ENCODE measurements at regions not wholly inside any gene's neighbourhood (a gene's known extent, or its start where the extent isn't known, plus 50 kb on each side); places are given as distances from the start of the nearest gene placed in this dataset.

DNA sequence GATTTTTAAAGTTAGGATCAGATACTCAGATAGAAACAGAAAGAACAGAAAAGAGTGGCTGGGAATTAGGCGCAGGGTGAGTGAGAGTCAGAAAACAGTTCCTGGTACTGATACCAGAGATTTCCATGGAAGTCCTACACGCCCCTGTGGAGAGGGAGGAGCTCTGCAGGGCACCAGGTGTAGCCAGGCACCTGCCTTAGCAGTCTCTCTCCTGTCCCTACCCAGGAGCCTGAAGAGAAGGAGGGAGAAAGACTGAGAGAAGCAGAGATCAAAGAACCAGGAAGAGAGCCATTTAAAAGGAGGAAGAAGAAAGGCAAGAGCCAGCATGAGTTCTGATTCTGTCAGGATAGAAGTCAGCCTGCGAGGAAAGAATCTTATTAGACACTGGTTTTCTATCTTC lies 65.0 kb downstream of the CBLN1 start:
- DNase-seq (ENCODE audit: extremely low spot score, unreplicated experiment) = no peak
- Mint-ChIP-seq H3K9me3 (no peaks in the 10 kb centered on the region), H3K27ac (no peak overlapping the region), H3K36me3 (no peaks in the 10 kb centered on the region), H3K4me1 (ENCODE audit: unreplicated experiment) (no peaks in the 10 kb centered on the region), H3K4me3 (no peak overlapping the region), H3K27me3 (peaks cover 46% of the 10 kb centered on the region)
- TF ChIP-seq CTCF (conservative IDR thresholded peaks at IDR 0.05) = no peak

DNA sequence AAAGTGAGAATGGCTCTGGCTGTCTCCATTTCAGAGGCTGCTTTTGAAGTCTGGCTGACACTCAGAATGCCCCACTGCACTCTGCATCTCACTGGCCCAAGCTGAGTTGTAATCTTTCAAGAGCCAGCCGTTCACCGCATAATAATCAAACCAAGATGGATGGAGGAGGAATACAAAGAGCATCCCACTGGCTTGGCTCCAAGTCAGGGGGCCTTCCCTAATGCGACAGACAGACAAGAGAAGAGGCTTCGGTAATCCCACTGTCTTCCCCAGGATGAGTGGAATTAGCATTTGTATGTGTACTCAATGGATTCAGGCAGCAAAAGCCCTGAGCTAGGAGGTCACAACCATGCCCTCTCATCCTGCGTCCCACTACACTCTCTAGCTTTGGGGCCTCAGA lies 68.0 kb downstream of the CBLN1 start:
- DNase-seq (ENCODE audit: extremely low spot score, unreplicated experiment) = no peak
- H3K27ac Mint-ChIP-seq = no peak overlapping the region
- no peak overlapping the region for H3K4me3 Mint-ChIP-seq
- no peaks in the 10 kb centered on the region for H3K9me3 Mint-ChIP-seq
- H3K27me3 Mint-ChIP-seq = peaks cover 39% of the 10 kb centered on the region
- H3K4me1 Mint-ChIP-seq (ENCODE audit: unreplicated experiment) = no peaks in the 10 kb centered on the region
- H3K36me3 Mint-ChIP-seq = no peaks in the 10 kb centered on the region
- TF ChIP-seq CTCF (conservative IDR thresholded peaks at IDR 0.05) = no peak

DNA sequence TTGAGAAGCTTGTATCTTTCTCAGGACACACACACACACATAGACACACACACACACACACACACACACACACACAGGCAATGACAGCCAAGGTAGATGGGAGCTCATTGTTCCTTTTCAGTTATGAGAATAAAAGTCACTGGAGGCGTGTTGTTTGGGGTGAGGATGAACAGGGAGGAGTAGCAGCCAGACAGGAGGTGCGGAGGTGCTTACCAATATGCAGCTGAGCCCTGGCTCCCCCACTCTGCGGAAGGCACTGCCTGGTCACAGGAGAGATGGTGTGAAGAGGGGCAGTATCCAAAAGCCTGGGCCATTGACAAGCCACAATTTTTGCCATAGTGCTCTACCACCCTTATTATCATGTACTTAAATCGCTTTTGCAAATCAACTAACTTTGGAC lies 77.4 kb downstream of the CBLN1 start:
- no peaks in the 10 kb centered on the region for H3K36me3 Mint-ChIP-seq
- no peak overlapping the region for H3K4me3 Mint-ChIP-seq
- H3K27ac Mint-ChIP-seq = no peak overlapping the region

GRCh38 chr16:49203361-49203760 lies 78.3 kb downstream of the CBLN1 start:
- peaks cover 18% of the 10 kb centered on the region for H3K27me3 Mint-ChIP-seq
- no peak for DNase-seq (ENCODE audit: extremely low spot score, unreplicated experiment)
- no peaks in the 10 kb centered on the region for H3K36me3 Mint-ChIP-seq
- H3K9me3 Mint-ChIP-seq = no peaks in the 10 kb centered on the region
- H3K27ac Mint-ChIP-seq = no peak overlapping the region
- no peak overlapping the region for H3K4me3 Mint-ChIP-seq
- H3K4me1 Mint-ChIP-seq (ENCODE audit: unreplicated experiment) = no peaks in the 10 kb centered on the region
- no peak for TF ChIP-seq CTCF (conservative IDR thresholded peaks at IDR 0.05)

More for the DNA sequence above, 77.4 kb downstream of the CBLN1 start:
- Mint-ChIP-seq H3K9me3 (no peaks in the 10 kb centered on the region), H3K27me3 (peaks cover 18% of the 10 kb centered on the region), H3K4me1 (ENCODE audit: unreplicated experiment) (no peaks in the 10 kb centered on the region)
- DNase-seq (ENCODE audit: extremely low spot score, unreplicated experiment) = no peak
- no peak for TF ChIP-seq CTCF (conservative IDR thresholded peaks at IDR 0.05)

- Mint-ChIP-seq H3K9me3 (no peaks in the 10 kb centered on the region), H3K36me3 (no peaks in the 10 kb centered on the region), H3K4me3 (no peak overlapping the region), H3K4me1 (ENCODE audit: unreplicated experiment) (no peaks in the 10 kb centered on the region), H3K27ac (no peak overlapping the region), H3K27me3 (peaks cover 18% of the 10 kb centered on the region)
- no peak for DNase-seq (ENCODE audit: extremely low spot score, unreplicated experiment)
- no peak for TF ChIP-seq CTCF (conservative IDR thresholded peaks at IDR 0.05)
Observed at GRCh38 chr16:49201118-49201517, 80.5 kb downstream of the CBLN1 start.

DNA sequence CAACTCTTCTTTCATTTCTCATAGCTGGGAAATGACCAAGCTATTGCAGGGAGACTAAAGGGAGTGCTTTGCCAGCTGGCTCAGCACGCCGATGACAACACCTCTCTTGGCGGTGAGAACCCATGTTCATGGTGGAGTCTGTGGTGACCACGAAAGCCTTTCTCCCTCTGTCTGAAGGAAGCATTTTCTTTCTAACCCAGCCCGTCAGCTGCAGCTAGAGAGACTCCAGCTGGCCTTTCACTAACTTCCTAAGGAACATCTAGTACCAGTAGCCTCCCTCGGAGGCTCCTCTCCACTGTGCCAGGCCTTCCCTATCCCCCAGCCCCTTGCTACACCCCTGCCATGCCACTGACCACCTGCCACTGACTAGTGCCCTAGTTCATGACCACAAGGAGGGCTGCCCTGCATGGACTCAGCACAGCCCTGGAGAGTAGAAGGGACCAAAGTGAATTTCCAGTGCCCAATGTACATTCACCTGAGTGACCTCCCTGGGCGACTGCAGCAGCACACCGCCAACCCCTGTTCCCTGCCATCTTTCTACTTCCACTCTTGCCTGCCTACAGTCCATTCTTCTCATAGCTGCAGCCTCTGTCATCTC lies 81.3 kb downstream of the CBLN1 start:
- DNase-seq (ENCODE audit: extremely low spot score, unreplicated experiment) = no peak
- peaks cover 12% of the 10 kb centered on the region for H3K27me3 Mint-ChIP-seq
- no peaks in the 10 kb centered on the region for H3K36me3 Mint-ChIP-seq
- TF ChIP-seq CTCF (conservative IDR thresholded peaks at IDR 0.05) = no peak
- no peak overlapping the region for H3K27ac Mint-ChIP-seq
- H3K4me3 Mint-ChIP-seq = no peak overlapping the region
- peaks cover under 1% of the 10 kb centered on the region for H3K4me1 Mint-ChIP-seq (ENCODE audit: unreplicated experiment)
- H3K9me3 Mint-ChIP-seq = no peaks in the 10 kb centered on the region

Measured in type B pancreatic cell (in vitro differentiated cells).